ENCODE measurements at regions not wholly inside any gene's neighbourhood (a gene's known extent, or its start where the extent isn't known, plus 50 kb on each side); places are given as distances from the start of the nearest gene placed in this dataset.

GRCh38 chr15:70420948-70421482 lies 323.3 kb upstream of the TLE3 start:
- intact Hi-C loops (cut with micrococcal nuclease): no loop called here
- Histone ChIP-seq H3K27me3 (ENCODE audit: control insufficient read depth, insufficient read depth, low read length) (peaks cover 77% of the 10 kb centered on the region), H4K5ac (ENCODE audit: low read depth, low read length) (no peak overlapping the region)

More at GRCh38 chr15:70420948-70421482, 323.3 kb upstream of the TLE3 start:
- H2AFZ ChIP-seq (replicated peaks; ENCODE audit: low read length, poor library complexity): no peak overlapping the region
- H2BK15ac ChIP-seq (ENCODE audit: low read depth, low read length): no peak overlapping the region
- H3K14ac ChIP-seq (replicated peaks; ENCODE audit: low read depth, low read length): no peak overlapping the region
- no TSS peak for BruUV-seq (replicated peaks)
- H3K27ac ChIP-seq (ENCODE audit: insufficient read depth, low read length): no peak overlapping the region
- no peak overlapping the region for H2AK5ac ChIP-seq (ENCODE audit: low read depth, low read length)
- H3K9ac ChIP-seq (ENCODE audit: low read depth, low read length): no peak overlapping the region
- H4K20me1 ChIP-seq (ENCODE audit: insufficient read depth, low read length): no peaks in the 10 kb centered on the region; the same call in 1 of the 2 replicates
- TF ChIP-seq MAZ (IDR thresholded peaks at IDR 0.05; ENCODE audit: borderline replicate concordance, low read depth, low read length): no peak
- no peak for TF ChIP-seq MAFK (IDR thresholded peaks at IDR 0.05; ENCODE audit: low read depth, low read length)
- no peak for TF ChIP-seq RFX5 (IDR thresholded peaks at IDR 0.05; ENCODE audit: low read depth, low read length)
- TF ChIP-seq ELK1 (IDR thresholded peaks at IDR 0.05; ENCODE audit: borderline replicate concordance, low read depth, low read length): no peak
- TF ChIP-seq BHLHE40 (IDR thresholded peaks at IDR 0.05; ENCODE audit: low read depth, low read length): no peak
- no peak for TF ChIP-seq CTCF (conservative IDR thresholded peaks at IDR 0.05; ENCODE audit: low read depth, low read length)
- no peak overlapping the region for H2BK120ac ChIP-seq (ENCODE audit: low read depth, low read length)
- H3K23ac ChIP-seq (ENCODE audit: low read depth, low read length): no peak overlapping the region
- H3K4me2 ChIP-seq (ENCODE audit: low read depth, low read length): no peak overlapping the region
- DNase-seq (no peak), ATAC-seq (ENCODE audit: low read depth) (no peak)
- no peaks in the 10 kb centered on the region for H3K36me3 ChIP-seq (ENCODE audit: control insufficient read depth, insufficient read depth, low read length)
- no peak overlapping the region for H4K91ac ChIP-seq (ENCODE audit: insufficient read depth, low read depth, low read length)
- H3K79me1 ChIP-seq (ENCODE audit: low read depth in 1 of 2, low read length in 2 of 2): no peaks in the 10 kb centered on the region
- ChIA-PET POLR2A (ENCODE audit: unreplicated experiment) (no interaction called here), CTCF (no interaction called here)
- no peak overlapping the region for H2AK9ac ChIP-seq (replicated peaks; ENCODE audit: low read depth, low read length, poor library complexity)
- no peak overlapping the region for H3K4ac ChIP-seq (ENCODE audit: low read depth, low read length)
- H2BK5ac ChIP-seq (ENCODE audit: low read depth, low read length, poor library complexity, severe bottlenecking): no peak overlapping the region
- H3K9me3 ChIP-seq (ENCODE audit: control insufficient read depth, insufficient read depth, low read length): no peaks in the 10 kb centered on the region; the same call in 1 of the 2 replicates
- no peak overlapping the region for H4K8ac ChIP-seq (ENCODE audit: low read depth in 2 of 2, low read length in 2 of 2)
- H3K4me1 ChIP-seq (ENCODE audit: control insufficient read depth, insufficient read depth, low read length): peaks cover 2% of the 10 kb centered on the region
- no peak overlapping the region for H3K18ac ChIP-seq (ENCODE audit: low read depth, low read length)
- H3K4me3 ChIP-seq (ENCODE audit: insufficient read depth, low read depth, low read length): no peak overlapping the region
- no peak overlapping the region for H3K56ac ChIP-seq (ENCODE audit: extremely low read depth, insufficient read depth, low read length)
- H3K9me1 ChIP-seq (ENCODE audit: insufficient read depth, low read length): no peaks in the 10 kb centered on the region
- H2BK20ac ChIP-seq (ENCODE audit: low read depth, low read length): no peak overlapping the region
- dilution Hi-C loops (cut with HindIII; ENCODE audit: low sequenced_read_pairs, unreplicated experiment) (no loop called here), in situ Hi-C loops (cut with MboI; ENCODE audit: low sequenced_read_pairs) (no loop called here)
- 67% methylated on average over 1 of the region's 5 CpGs; no CpG with 5 or more reads in 1 of the 2 experiments for WGBS, 2 experiments (ENCODE audit: extremely low coverage in 2 of 2, insufficient read length in 1 of 2)
